Endometrial microvascular endothelial cells (primary cell): ENCODE measurements at regions not wholly inside any gene's neighbourhood (a gene's known extent, or its start where the extent isn't known, plus 50 kb on each side); places are given as distances from the start of the nearest gene placed in this dataset.

ENCODE experiments used
- in situ Hi-C: cut with HindIII; loops from 2 replicates; pipeline ENCODE4 v1.10.0; 2017; ENCODE audit warnings: low sequenced_read_pairs, low pct_unique_long_range_greater_than_20kb; ENCODE audit errors: inconsistent ontology term

DNA sequence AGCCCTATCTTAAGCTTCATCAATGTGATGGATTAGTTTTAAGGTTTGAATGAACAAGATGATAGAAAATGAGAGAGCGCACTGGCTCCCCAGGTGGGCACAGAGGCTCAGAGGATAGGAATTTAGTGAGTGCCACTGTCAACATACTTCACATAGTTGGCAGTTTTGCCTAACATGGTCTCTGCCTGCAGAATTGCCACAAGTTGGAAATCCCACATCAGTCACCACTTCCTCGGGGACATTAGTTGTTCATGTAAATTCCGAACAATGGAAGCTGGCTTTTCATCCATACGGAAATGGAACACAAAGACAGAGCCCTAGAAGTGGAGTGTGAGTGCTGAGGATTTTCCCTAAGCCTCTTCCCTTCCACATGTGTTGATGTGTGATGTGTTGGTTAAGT is 123.9 kb upstream of the PHACTR1 start:
- in situ Hi-C loops = loop anchor here (5.0 to 25.0 kb wide), 2 partner anchors 295 to 980 kb away; no protein-coding TSS in a partner anchor

DNA sequence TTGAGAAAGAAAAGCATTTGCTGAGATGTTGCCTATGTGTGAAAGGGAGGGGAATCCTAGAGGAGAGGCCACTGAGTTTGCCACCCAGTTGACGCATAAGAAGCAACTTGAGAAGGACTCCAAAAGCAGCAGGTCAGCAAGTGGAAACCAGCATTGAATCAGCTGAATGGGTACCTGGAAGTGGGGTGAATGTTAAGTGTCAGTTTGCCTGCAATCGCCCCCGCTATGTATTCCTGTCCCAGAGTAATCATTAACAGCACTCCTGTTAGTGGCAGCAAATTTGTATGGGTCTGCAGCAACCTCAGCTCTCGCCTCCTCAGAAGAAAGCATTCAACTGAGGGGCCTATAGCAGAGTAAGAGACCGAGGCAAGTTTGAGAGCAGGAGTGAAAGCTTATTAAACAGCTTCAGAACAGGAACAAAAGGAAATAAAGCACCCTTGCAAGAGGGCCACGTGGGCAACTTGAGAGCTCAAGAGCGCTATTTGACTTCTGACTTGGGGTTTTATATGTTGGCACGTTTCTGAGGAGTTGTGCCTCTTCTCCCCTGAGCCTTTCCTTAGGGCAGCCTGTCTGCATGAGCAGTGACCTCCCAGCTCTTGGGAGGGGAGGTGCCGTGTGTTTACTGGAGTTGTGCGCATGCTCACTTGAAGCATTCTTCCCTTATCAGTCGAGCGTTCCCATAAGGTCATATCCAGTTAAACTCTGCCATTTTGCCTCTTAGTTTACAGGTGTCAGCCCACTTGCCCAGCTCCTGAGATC is 122.6 kb upstream of the PHACTR1 start:
- in situ Hi-C loops = loop anchor here (5.0 to 25.0 kb wide), 2 partner anchors 297 to 982 kb away; no protein-coding TSS in a partner anchor

DNA sequence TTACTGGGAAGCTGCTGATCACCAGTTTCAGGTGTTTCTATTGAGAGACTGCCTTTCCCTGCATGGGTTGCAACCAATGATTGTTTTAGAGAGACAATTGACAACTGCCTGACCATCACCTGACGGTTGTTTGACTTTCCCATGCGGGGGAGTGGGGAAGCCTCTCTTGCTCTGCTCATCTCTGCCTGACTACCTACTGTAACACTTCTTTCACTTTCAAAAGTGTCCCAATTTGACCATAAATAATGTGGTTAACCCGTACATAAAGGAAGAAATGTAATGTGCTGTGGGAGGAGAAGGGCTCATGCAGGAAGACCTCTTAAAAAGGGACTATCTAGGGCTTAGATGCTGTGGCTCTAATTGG is 122.1 kb upstream of the PHACTR1 start:
- in situ Hi-C loops = loop anchor here (5.0 to 25.0 kb wide), 2 partner anchors 297 to 982 kb away; no protein-coding TSS in a partner anchor

DNA sequence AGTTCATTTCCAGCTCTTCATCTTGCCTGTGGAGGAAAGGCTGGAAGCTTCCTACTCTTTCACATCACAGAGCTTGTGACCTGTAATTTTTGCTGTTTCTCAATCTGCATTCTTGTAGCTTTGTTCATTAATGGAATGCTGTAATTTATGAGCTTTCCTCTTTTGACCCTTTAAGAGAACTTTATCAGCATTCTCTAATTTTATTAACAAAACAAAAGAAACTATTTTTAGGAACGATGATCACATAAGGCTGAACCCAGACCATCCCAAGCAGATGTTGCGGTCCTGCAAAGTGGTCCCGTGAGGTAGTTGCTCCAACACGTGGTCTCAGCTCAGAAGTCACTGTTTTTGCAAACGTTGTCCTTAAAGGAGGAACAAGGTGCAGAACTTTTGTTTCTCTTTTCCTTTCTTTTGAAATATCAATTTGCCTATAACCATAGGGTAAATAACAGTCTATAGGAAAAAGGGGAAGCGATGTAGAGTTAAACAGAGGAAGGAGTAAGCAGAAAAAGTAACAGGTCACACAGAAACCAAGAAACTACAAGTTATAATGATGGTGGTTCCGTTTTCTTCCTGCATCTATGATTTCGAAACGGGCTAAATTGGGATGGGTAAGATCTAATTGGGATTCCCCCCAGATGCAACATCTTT is 121.3 kb upstream of the PHACTR1 start:
- in situ Hi-C loops = loop anchor here (25.0 kb wide), 1 partner anchor 983 kb away; no protein-coding TSS in a partner anchor

DNA sequence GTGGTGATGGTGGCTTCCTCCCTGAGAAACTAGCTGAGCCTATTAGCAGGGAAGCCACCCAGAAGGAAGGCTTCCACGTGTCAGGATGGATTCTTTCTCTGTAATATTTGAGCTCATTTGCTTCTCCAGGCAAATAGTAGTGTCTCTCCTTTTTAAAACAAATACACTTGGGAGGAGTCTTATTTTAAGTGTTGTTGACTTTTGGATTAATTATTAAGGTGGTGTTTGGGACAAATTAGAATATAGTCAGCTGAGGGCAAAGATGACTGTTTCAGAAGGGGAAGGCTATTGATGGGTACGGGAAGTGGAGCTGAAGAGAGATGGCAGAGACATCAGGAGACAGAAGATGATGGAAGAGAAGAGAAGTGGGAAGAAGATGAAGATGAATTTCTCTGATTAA is 119.8 kb upstream of the PHACTR1 start:
- in situ Hi-C loops = loop anchor here (25.0 kb wide), 1 partner anchor 984 kb away; no protein-coding TSS in a partner anchor

DNA sequence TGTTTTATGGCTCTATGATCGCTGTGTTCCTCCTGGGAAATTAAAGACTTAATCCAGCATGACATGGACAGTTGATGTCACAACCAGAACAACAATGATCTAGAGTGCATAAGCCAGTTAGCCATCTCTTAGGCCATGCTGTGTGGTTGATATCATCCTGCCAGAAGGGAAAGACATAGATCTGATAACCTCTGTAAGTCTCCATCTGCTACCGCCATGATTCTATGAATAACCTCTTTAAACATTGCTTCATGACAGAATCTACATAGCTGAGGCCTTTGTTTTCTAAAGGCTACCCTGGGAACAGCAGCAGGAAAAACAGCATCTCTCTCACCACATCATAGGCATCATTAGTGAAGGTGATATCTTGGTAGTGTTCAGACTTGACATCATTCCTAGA is 117.6 kb upstream of the PHACTR1 start:
- in situ Hi-C loops = loop anchor here (25.0 kb wide), 1 partner anchor 987 kb away; no protein-coding TSS in a partner anchor

DNA sequence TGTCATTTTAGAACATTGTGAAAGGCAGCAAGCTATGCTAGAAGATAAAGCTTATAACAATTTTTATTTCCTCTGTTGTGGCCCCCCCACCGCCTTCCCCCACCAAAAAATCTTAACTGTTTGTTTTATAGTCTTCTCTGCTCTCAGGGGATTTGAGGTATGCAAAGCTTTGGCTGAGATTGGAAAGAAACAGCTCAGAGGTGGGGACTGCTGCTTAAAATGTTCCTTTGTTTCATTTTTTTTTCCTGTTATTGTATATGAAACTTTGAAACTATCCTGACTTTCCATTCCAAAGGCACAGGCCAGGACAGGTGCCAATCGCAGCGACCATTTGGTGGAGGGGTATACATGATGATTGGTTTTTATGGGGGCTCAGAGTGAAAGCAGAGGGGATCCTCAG is 114.7 kb upstream of the PHACTR1 start:
- in situ Hi-C loops = no loop called here

DNA sequence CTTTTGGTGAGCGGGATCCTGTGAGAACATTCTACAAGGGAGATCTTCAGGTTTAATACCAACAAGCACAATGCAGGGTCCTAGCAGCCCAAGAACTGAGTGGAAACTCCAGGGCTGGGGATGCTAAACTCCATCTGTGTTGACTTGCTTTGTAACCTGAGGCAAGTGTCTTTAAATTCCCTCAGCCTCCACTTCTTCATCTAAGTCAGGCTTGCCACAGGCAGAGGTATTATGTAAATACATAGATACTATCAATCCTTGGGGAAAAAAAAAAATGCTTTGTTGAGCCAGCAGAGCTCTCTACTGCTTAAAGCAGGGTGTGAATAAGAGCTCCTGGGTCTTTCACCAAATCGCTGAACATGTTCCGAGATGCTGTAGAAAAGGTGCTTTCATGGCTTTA is 114.2 kb upstream of the PHACTR1 start:
- in situ Hi-C loops = no loop called here

DNA sequence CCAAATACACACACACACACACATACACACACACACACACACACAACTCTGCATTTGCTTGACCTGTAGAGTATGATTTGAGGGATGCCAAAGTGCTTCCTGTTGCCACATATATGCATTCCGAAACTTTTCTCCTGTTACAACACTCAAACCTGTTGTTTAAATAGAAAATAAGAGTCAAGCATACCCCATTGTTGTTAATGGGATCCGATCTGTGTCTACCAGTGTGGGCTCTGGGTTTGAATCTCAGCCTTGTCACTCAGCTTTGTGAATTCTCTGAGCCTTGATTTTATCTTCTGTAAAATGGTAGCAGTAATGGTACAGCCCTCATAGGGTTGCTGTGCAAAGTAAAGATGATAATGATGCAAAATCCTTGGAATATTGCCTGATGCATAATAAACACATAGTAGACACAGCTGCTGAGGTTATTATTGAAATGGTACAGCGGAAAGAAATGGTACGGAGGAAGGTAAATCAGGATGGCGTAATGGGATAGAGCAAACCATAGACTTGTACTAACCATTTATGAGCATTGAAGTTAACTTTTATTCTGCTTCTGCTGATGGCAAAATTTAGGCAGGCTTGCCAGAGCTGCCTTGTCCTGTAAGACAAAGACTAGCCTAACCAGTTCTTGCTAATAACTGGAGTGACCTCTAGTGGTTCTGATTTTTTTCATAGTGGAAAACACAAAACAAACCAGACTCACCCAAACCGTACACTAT is 113.5 kb upstream of the PHACTR1 start:
- in situ Hi-C loops = no loop called here

DNA sequence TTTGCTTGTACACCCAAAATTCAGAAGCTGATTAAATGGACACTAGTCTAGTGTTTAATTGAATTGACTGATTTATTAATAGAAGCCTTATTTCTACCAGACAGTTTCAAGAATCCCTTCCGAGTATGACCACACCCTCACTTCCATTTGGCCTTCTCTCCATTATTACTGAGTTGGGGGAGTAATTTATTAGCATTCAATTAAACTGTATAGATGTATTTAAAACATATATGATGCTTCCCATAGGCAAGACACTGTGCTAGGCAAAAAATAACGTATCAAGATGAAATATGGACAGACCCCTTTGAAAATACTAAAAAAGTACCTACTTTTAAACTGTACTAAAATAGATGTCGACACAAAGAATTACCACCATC is 112.9 kb upstream of the PHACTR1 start:
- in situ Hi-C loops = no loop called here

DNA sequence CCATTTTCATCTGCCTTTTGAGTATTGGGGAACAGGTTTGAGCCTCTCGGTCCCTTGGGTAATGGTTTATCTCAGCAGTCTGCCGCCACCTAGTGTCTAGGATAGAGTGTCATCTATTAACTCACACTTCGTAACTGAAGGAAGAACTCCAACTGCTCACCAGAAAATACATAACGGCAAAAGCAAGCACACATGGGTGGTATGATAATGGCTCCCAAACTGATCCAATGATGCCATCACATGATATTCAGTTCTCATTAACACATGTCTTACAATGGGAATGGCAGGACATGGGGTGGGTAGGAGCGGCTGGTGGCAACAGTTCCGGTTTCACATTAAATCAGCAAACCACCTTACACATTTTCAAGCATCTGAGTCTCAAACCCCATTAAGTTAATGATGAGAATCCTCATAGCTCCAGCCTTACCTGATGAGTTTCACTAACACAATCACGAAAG is 110.7 kb upstream of the PHACTR1 start:
- in situ Hi-C loops = no loop called here

DNA sequence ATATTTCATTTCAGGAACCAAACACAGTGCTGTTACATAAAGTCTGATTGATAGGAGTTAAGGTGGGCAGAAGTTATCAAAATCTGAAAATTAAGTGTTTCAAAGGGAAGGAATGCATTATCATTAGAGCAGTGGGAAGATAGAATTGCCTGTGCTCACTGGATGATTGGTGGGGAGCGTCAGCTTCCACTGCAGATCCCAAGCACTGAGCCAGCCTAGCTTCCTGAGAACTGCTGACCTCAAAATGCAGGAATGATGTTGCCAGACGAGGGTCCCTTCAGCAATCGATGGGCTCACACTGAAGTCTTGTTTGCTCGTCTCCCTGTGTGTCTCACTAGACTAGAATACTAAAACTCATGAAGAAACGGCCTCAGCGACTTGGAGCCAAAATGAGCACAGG is 110.0 kb upstream of the PHACTR1 start:
- in situ Hi-C loops = no loop called here

DNA sequence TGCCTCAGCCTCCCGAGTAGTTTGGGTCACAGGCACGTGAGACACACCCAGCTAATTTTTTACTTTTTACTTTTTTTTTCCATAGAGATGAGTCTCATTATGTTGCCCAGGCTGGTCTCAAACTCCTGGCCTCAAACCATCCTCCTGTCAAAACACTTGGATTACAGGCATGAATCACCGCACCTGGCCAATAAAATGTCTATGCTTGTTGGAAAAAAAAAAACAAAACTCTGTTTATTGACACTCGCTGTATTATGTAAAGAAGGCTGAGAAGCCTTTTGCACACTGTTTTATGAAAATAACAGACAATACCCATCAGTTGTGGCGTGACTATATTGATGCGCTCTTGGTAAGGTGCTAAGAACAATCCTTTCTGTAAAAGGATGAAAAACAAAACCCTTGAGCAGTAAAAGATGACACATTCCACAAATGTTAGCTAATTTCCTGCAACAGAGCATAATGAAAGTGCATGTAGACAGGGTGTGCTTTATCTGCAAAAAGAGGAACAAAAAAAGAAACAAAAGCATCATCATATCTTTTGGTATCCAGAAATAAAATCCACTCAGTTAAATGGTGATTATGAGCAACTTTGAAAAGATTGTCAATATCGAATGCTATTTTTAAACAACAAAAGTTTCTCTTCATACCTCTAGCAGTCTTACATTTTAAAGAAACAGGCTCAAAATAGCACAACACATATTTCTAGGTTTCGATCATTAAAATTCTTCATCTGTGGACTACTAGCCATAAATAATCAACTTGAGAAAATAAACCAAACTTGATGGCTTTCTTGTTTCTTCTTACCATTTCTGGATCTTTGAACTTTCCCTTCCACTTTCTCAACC is 108.3 kb upstream of the PHACTR1 start:
- in situ Hi-C loops = no loop called here

DNA sequence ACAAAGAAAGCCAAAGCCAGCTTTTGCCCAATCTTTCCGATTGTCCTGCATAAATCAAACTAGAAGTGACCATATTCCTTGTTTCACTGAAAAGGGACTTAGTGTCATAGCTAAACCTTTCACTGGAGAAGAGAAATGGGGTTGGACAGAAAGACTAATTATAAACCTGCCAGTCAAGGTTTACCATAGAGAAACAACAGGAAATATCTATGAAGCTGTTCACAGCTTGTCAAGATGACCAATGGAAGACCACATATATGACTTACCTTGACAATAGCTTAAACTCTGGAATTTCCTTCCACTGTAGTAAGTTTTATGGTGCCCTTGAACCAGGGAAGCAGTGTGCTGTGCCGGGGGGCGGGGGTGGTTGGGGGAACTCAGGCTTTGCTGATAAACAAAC is 107.7 kb upstream of the PHACTR1 start:
- in situ Hi-C loops = no loop called here

DNA sequence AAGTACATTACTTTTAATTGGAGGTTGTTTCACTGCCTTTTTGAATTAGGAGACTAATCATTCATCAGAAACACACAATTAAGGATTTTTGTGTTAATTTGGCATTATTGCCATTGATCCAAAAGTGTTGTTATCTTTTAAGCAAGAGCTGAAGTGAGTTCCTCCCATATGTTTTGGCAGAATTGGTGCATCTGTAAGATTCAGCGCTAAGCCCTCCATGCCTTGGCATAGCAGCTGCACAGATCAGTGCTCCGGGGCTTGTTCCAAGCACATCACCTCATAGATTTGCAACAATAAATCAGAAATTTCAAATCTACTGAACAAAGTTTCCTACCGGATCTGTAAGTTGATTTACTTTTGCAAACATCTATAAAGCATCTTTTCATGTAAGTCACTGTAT is 106.8 kb upstream of the PHACTR1 start:
- in situ Hi-C loops = no loop called here

DNA sequence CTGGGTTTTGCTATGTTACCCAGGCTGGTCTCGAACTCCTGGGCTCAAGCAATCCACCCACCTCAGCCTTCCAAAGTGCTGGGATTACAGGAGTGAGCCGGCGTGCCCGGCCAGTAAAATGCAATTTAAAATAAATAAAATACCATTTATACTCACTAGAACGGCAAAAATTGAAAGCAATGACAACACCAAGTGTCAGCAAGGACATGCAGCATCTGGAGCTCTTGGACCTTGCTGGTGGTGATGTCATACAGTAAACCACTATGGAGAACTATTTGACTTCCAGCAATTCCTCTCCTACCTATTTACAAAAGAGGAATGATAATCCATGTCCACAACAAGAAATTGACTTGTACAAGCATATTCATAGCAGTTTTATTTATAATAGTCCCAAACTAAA is 105.7 kb upstream of the PHACTR1 start:
- in situ Hi-C loops = no loop called here

DNA sequence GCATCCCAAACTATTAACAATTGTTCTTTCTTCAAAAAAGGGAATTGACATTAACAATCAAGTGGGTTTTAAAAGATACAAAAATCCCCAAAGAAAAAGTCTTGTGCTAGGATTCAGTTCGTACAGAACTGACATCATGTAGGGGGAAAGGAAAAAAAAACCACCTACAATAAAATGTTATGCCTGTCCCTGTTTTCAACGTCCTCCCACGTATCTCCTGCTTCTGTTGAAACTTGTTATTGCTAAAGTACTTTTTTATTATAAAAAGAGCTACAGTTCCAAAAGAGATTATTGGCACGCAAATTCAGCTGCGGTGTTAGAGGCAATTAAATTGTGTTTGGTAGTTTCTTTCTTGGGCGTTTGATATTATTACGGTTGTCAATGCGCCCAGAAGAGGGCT is 102.8 kb upstream of the PHACTR1 start:
- in situ Hi-C loops = no loop called here

DNA sequence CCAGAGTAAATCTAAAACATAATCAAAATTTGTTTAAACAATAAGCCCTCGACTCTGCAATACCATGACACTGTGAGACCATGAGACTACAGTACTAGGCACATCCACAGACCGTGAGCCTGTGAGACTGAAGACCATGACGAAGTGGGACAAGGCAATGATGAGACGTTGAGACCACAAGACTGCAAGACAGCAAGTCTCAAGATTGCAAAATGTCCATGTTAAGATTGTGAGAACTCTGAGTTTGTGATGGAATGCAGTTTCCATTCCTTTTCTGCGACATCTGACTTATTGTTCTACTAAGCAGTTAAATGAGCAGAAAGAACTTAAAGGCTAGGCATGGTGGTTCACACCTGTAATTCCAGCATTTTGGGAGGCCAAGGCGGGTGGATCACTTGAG is 102.1 kb upstream of the PHACTR1 start:
- in situ Hi-C loops = no loop called here

DNA sequence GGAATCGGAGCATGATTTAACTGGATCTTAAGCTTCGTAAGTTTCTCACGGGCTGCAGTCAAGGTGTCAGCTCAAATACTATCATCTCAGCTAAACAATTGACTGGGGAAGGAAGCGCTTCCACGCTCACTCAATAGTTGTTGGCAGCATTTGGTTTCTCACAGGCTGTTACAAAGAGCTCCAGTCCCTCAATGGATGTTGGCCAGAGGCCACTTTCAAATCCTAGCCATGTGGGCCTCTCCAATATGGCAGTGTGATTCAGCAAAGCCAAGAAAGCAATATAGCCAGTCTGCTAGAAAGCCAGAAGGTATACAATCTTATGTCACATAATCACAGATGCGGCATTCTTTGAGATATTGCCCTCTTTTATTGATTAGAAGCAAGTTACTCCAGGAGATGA is 98.3 kb upstream of the PHACTR1 start:
- in situ Hi-C loops = no loop called here
